ENCODE measurements at regions not wholly inside any gene's neighbourhood (a gene's known extent, or its start where the extent isn't known, plus 50 kb on each side); places are given as distances from the start of the nearest gene placed in this dataset.

- H3K9ac ChIP-seq (ENCODE audit: insufficient read depth, low read length) = no peak overlapping the region
Observed at GRCh38 chr12:116402163-116402939, 124.9 kb upstream of the MED13L start.

GRCh38 chr12:116403546-116403945 is 126.1 kb upstream of the MED13L start:
- no peak for TF ChIP-seq CTCF (conservative IDR thresholded peaks at IDR 0.05 in 1 of 2, IDR thresholded peaks at IDR 0.05 in 1 of 2; ENCODE audit: low read depth in 1 of 2, low read length in 2 of 2)
- no peak for TF ChIP-seq EZH2 (IDR thresholded peaks at IDR 0.05; ENCODE audit: low read length, missing control alignments)
- H3K4me2 ChIP-seq (ENCODE audit: extremely low read depth, insufficient read depth, low read length) = no peak overlapping the region
- no peaks in the 10 kb centered on the region for H4K20me1 ChIP-seq (ENCODE audit: control insufficient read depth, extremely low read depth, insufficient read depth, low read length)
- H3K9me3 ChIP-seq (ENCODE audit: control insufficient read depth, insufficient read depth, low read depth, low read length) = no peaks in the 10 kb centered on the region
- no peak overlapping the region for H3K9ac ChIP-seq (ENCODE audit: insufficient read depth, low read length)
- no peaks in the 10 kb centered on the region for H3K27me3 ChIP-seq (ENCODE audit: control insufficient read depth, insufficient read depth, low read length)
- no peak overlapping the region for H3K27ac ChIP-seq (ENCODE audit: insufficient read depth, low read length)
- H3K79me2 ChIP-seq (ENCODE audit: control insufficient read depth, insufficient read depth, low read length) = no peaks in the 10 kb centered on the region
- DNase-seq (ENCODE audit: low read depth in 2 of 2) = no peak
- no peaks in the 10 kb centered on the region for H3K4me1 ChIP-seq (ENCODE audit: control insufficient read depth, extremely low read depth, insufficient read depth, low read length)
- H2AFZ ChIP-seq (ENCODE audit: low read length) = no peak overlapping the region
- H3K4me3 ChIP-seq (replicated peaks in 1 of 4; ENCODE audit: control extremely low read depth in 1 of 4, insufficient read depth in 1 of 4, low read depth in 3 of 4, low read length in 4 of 4) = no peak overlapping the region
- H3K36me3 ChIP-seq (ENCODE audit: control insufficient read depth, insufficient read depth, low read length) = no peaks in the 10 kb centered on the region

More at GRCh38 chr12:116402163-116402939, 124.9 kb upstream of the MED13L start:
- Histone ChIP-seq H4K20me1 (ENCODE audit: control insufficient read depth, extremely low read depth, insufficient read depth, low read length) (no peaks in the 10 kb centered on the region), H3K36me3 (ENCODE audit: control insufficient read depth, insufficient read depth, low read length) (no peaks in the 10 kb centered on the region), H3K27ac (ENCODE audit: insufficient read depth, low read length) (no peak overlapping the region), H2AFZ (ENCODE audit: low read length) (no peak overlapping the region), H3K4me2 (ENCODE audit: extremely low read depth, insufficient read depth, low read length) (no peak overlapping the region), H3K27me3 (ENCODE audit: control insufficient read depth, insufficient read depth, low read length) (no peaks in the 10 kb centered on the region), H3K9me3 (ENCODE audit: control insufficient read depth, insufficient read depth, low read depth, low read length) (no peaks in the 10 kb centered on the region), H3K4me3 (replicated peaks in 1 of 4; ENCODE audit: control extremely low read depth in 1 of 4, insufficient read depth in 1 of 4, low read depth in 3 of 4, low read length in 4 of 4) (no peak overlapping the region), H3K79me2 (ENCODE audit: control insufficient read depth, insufficient read depth, low read length) (no peaks in the 10 kb centered on the region), H3K4me1 (ENCODE audit: control insufficient read depth, extremely low read depth, insufficient read depth, low read length) (no peaks in the 10 kb centered on the region)
- DNase-seq (ENCODE audit: low read depth in 2 of 2) = no peak
- TF ChIP-seq CTCF (conservative IDR thresholded peaks at IDR 0.05 in 1 of 2, IDR thresholded peaks at IDR 0.05 in 1 of 2; ENCODE audit: low read depth in 1 of 2, low read length in 2 of 2) = no peak
- no peak for TF ChIP-seq EZH2 (IDR thresholded peaks at IDR 0.05; ENCODE audit: low read length, missing control alignments)

- no peak for TF ChIP-seq CTCF (conservative IDR thresholded peaks at IDR 0.05 in 1 of 2, IDR thresholded peaks at IDR 0.05 in 1 of 2; ENCODE audit: low read depth in 1 of 2, low read length in 2 of 2)
- no peak for TF ChIP-seq EZH2 (IDR thresholded peaks at IDR 0.05; ENCODE audit: low read length, missing control alignments)
- no peaks in the 10 kb centered on the region for H3K79me2 ChIP-seq (ENCODE audit: control insufficient read depth, insufficient read depth, low read length)
Observed at GRCh38 chr12:116404247-116404646, 126.8 kb upstream of the MED13L start.

More at GRCh38 chr12:116404247-116404646, 126.8 kb upstream of the MED13L start:
- Histone ChIP-seq H3K27ac (ENCODE audit: insufficient read depth, low read length) (no peak overlapping the region), H3K27me3 (ENCODE audit: control insufficient read depth, insufficient read depth, low read length) (no peaks in the 10 kb centered on the region), H4K20me1 (ENCODE audit: control insufficient read depth, extremely low read depth, insufficient read depth, low read length) (no peaks in the 10 kb centered on the region), H3K4me3 (replicated peaks in 1 of 4; ENCODE audit: control extremely low read depth in 1 of 4, insufficient read depth in 1 of 4, low read depth in 3 of 4, low read length in 4 of 4) (no peak overlapping the region), H3K4me2 (ENCODE audit: extremely low read depth, insufficient read depth, low read length) (no peak overlapping the region), H2AFZ (ENCODE audit: low read length) (no peak overlapping the region), H3K36me3 (ENCODE audit: control insufficient read depth, insufficient read depth, low read length) (no peaks in the 10 kb centered on the region), H3K4me1 (ENCODE audit: control insufficient read depth, extremely low read depth, insufficient read depth, low read length) (no peaks in the 10 kb centered on the region), H3K9ac (ENCODE audit: insufficient read depth, low read length) (no peak overlapping the region), H3K9me3 (ENCODE audit: control insufficient read depth, insufficient read depth, low read depth, low read length) (no peaks in the 10 kb centered on the region)
- DNase-seq (ENCODE audit: low read depth in 2 of 2) = no peak

Data from fibroblast of lung (primary cell).